Hematopoietic multipotent progenitor cell treated with erythropoietin and hydrocortisone succinate and interleukin-3 and kit ligand, for 4 days (in vitro differentiated cells): ENCODE measurements at regions not wholly inside any gene's neighbourhood (a gene's known extent, or its start where the extent isn't known, plus 50 kb on each side); places are given as distances from the start of the nearest gene placed in this dataset.

Experiments used
- DNase-seq: peaks from one replicate; pipeline ENCODE4 v3.0.0-alpha.2; 2015

GRCh38 chr11:112795142-112795815 is 165.9 kb upstream of the NCAM1 start:
- peak; percentile 58 for DNase-seq

- DNase-seq, result no peak
Observed at GRCh38 chr11:112795911-112796649, 165.1 kb upstream of the NCAM1 start.

GRCh38 chr11:112797092-112797491 is 164.1 kb upstream of the NCAM1 start:
- no peak for DNase-seq

GRCh38 chr11:112797648-112798293 is 163.4 kb upstream of the NCAM1 start:
- DNase-seq, result peak; percentile 31

- DNase-seq, result no peak
Observed at GRCh38 chr11:112801025-112801816, 160.0 kb upstream of the NCAM1 start.

- no peak for DNase-seq
Observed at GRCh38 chr11:112801817-112802088, 159.5 kb upstream of the NCAM1 start.

- no peak for DNase-seq
Observed at GRCh38 chr11:112805658-112806057, 155.6 kb upstream of the NCAM1 start.

GRCh38 chr11:112806256-112806655 is 155.0 kb upstream of the NCAM1 start:
- no peak for DNase-seq

GRCh38 chr11:112806876-112807275 is 154.3 kb upstream of the NCAM1 start:
- DNase-seq, result no peak

- no peak for DNase-seq
Observed at GRCh38 chr11:112809429-112809828, 151.8 kb upstream of the NCAM1 start.

GRCh38 chr11:112810951-112811350 is 150.3 kb upstream of the NCAM1 start:
- DNase-seq, result no peak

- DNase-seq, result no peak
Observed at GRCh38 chr11:112811783-112812182, 149.4 kb upstream of the NCAM1 start.

GRCh38 chr11:112812729-112813128 is 148.5 kb upstream of the NCAM1 start:
- DNase-seq, result no peak

GRCh38 chr11:112814168-112814567 is 147.1 kb upstream of the NCAM1 start:
- DNase-seq, result no peak

- no peak for DNase-seq
Observed at GRCh38 chr11:112817376-112817775, 143.8 kb upstream of the NCAM1 start.

GRCh38 chr11:112822478-112823274 is 138.5 kb upstream of the NCAM1 start:
- no peak for DNase-seq

GRCh38 chr11:112826026-112826425 is 135.2 kb upstream of the NCAM1 start:
- no peak for DNase-seq

- no peak for DNase-seq
Observed at GRCh38 chr11:112826788-112827187, 134.4 kb upstream of the NCAM1 start.

- no peak for DNase-seq
Observed at GRCh38 chr11:112828421-112828820, 132.8 kb upstream of the NCAM1 start.

GRCh38 chr11:112829971-112830654 is 131.1 kb upstream of the NCAM1 start:
- no peak for DNase-seq

GRCh38 chr11:112831041-112831440 is 130.2 kb upstream of the NCAM1 start:
- no peak for DNase-seq
